Mammary epithelial cell (primary cell): ENCODE measurements at regions not wholly inside any gene's neighbourhood (a gene's known extent, or its start where the extent isn't known, plus 50 kb on each side); places are given as distances from the start of the nearest gene placed in this dataset.

Experiments used
- EZH2 ChIP-seq: IDR thresholded peaks from 2 replicates; pipeline ENCODE4 v1.6.1; 2012; ENCODE audit warnings: low read length, inconsistent platforms, borderline replicate concordance
- TF ChIP-seq, protein P1 (sequence below), 2 donors: IDR thresholded peaks in 1 of 2; conservative IDR thresholded peaks in 1 of 2; 2 replicates each; pipeline ENCODE4 v1.5.1; 2011 to 2012; ENCODE audit warnings: inconsistent platforms in 2 of 2, low read length in 2 of 2, mild to moderate bottlenecking in 2 of 2, control low read depth in 1 of 2, low read depth in 1 of 2; ENCODE audit not compliant: insufficient read depth in 1 of 2; ENCODE audit errors: extremely low read depth in 1 of 2

DNA sequence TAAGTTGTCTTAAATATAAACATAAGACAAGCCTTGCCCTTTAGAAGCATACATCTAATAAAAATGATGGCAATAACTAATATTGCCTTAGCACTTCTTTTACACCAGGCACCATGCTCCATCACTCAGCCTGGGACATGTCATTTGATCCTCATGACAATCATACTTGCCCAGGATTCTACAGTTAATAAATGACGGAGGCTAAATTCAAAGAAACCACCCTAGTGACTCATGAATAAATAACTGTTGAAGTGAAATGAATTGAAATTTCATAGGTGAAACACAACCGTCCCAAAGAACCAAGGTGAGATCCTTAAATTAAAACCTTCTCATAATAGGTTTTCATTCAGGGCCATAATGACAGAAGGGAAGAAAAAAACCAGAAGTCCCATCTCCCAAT lies 89.5 kb downstream of the GRIN2B start:
- TF ChIP-seq, protein P1, sequence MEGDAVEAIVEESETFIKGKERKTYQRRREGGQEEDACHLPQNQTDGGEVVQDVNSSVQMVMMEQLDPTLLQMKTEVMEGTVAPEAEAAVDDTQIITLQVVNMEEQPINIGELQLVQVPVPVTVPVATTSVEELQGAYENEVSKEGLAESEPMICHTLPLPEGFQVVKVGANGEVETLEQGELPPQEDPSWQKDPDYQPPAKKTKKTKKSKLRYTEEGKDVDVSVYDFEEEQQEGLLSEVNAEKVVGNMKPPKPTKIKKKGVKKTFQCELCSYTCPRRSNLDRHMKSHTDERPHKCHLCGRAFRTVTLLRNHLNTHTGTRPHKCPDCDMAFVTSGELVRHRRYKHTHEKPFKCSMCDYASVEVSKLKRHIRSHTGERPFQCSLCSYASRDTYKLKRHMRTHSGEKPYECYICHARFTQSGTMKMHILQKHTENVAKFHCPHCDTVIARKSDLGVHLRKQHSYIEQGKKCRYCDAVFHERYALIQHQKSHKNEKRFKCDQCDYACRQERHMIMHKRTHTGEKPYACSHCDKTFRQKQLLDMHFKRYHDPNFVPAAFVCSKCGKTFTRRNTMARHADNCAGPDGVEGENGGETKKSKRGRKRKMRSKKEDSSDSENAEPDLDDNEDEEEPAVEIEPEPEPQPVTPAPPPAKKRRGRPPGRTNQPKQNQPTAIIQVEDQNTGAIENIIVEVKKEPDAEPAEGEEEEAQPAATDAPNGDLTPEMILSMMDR (conservative IDR thresholded peaks at IDR 0.05 in 1 of 2, IDR thresholded peaks at IDR 0.05 in 1 of 2; ENCODE audit: extremely low read depth in 1 of 2, insufficient read depth in 1 of 2, low read depth in 1 of 2, low read length in 2 of 2), result no peak
- no peak for TF ChIP-seq EZH2
